Spleen (tissue), 11 donors: ENCODE measurements at regions not wholly inside any gene's neighbourhood (a gene's known extent, or its start where the extent isn't known, plus 50 kb on each side); places are given as distances from the start of the nearest gene placed in this dataset.

Experiments
- DNase-seq: peaks from one replicate; pipeline ENCODE4 v3.0.0-alpha.2; 2020
- H3K27ac ChIP-seq, 8 donors: fragments of 200-600 bp; sonication (generic) in 7 of 8; 1 replicate in 4 of 8; 2 replicates in 4 of 8; pipeline versions ENCODE4 v1.5.0 to v1.8.0; 2016 to 2021; ENCODE audit warnings: inconsistent platforms in 4 of 8, mild to moderate bottlenecking in 4 of 8, moderate library complexity in 1 of 8
- H3K27me3 ChIP-seq, 7 donors: fragments of 200-600 bp; sonication (generic) in 6 of 7; replicated peaks in 1 of 7; 1 replicate in 4 of 7; 2 replicates in 3 of 7; pipeline versions ENCODE4 v1.5.0 to v1.8.0; 2016 to 2021; ENCODE audit warnings: inconsistent platforms in 3 of 7, mild to moderate bottlenecking in 1 of 7
- H3K36me3 ChIP-seq, 6 donors: fragments of 200-600 bp; sonication (generic) in 5 of 6; 1 replicate in 4 of 6; 2 replicates in 2 of 6; pipeline versions ENCODE4 v1.5.0 to v1.8.0; 2016 to 2021; ENCODE audit warnings: inconsistent platforms in 2 of 6
- H3K4me1 ChIP-seq, 6 donors: fragments of 200-600 bp; sonication (generic) in 5 of 6; 1 replicate in 3 of 6; 2 replicates in 3 of 6; pipeline versions ENCODE4 v1.5.0 to v1.8.0; 2016 to 2021; ENCODE audit warnings: inconsistent platforms in 3 of 6
- H3K4me3 ChIP-seq, 8 donors: fragments of 200-600 bp; sonication (generic) in 7 of 8; 1 replicate in 4 of 8; 2 replicates in 4 of 8; pipeline versions ENCODE4 v1.5.0 to v1.8.0; 2016 to 2021; ENCODE audit warnings: inconsistent platforms in 4 of 8, mild to moderate bottlenecking in 4 of 8, moderate library complexity in 2 of 8
- H3K9me3 ChIP-seq, 8 donors: fragments of 200-600 bp; sonication (generic) in 7 of 8; 1 replicate in 4 of 8; 2 replicates in 4 of 8; pipeline versions ENCODE4 v1.5.0 to v1.8.0; 2016 to 2021; ENCODE audit warnings: inconsistent platforms in 4 of 8
- POLR2A ChIP-seq, 3 donors: fragments of 450-650 bp; IDR thresholded peaks; one replicate each; pipeline ENCODE4 v1.5.1; 2017; ENCODE audit warnings: antibody characterized with exemption in 3 of 3, mild to moderate bottlenecking in 1 of 3
- POLR2AphosphoS5 ChIP-seq, 3 donors: sonication (generic); formaldehyde crosslinking; IDR thresholded peaks; one replicate each; pipeline ENCODE4 v1.5.1; 2017; ENCODE audit warnings: antibody characterized with exemption in 3 of 3
- WGBS, 5 donors: extraction: QIAGEN DNeasy Blood & Tissue Kit in 3 of 5; methylation state at CpG; one replicate each; pipeline versions ENCODE4 v1.1.5 to v1.1.7; 2013 to 2018; 5-methylcytosine and 5-hydroxymethylcytosine counted together
- intact Hi-C: fragments of 100-400 bp; cut with DNase I; formaldehyde crosslinking; loops from one replicate; pipeline ENCODE4 v1.15.0; 2023; ENCODE audit warnings: low total_unique reads
- TF ChIP-seq, protein P1 (sequence below), 11 experiments: fragments of 200-600 bp in 7 of 11; fragments of 450-650 bp in 4 of 11; sonication (generic) in 4 of 11; IDR thresholded peaks in 8 of 11; conservative IDR thresholded peaks in 3 of 11; 1 replicate in 7 of 11; 2 replicates in 4 of 11; pipeline versions ENCODE4 v1.4.0 to v1.8.0; 2016 to 2021; ENCODE audit warnings: antibody characterized with exemption in 11 of 11, inconsistent platforms in 4 of 11, mild to moderate bottlenecking in 1 of 11
- donor health status: healthy with polysubstance abuse.
- donor health status: DM: no; HTN: no; CAD: no; lungs with moderate emphysema.
- donor health status: DM: no; HTN: no; CAD: no.
- donor health status: Bipolar disorder and iron deficiency.
- donor health status: healthy.
- donor health status: DM: no; HTN: no; CAD: no.
- donor health status: DM: yes; HTN: yes; CAD: no.

DNA sequence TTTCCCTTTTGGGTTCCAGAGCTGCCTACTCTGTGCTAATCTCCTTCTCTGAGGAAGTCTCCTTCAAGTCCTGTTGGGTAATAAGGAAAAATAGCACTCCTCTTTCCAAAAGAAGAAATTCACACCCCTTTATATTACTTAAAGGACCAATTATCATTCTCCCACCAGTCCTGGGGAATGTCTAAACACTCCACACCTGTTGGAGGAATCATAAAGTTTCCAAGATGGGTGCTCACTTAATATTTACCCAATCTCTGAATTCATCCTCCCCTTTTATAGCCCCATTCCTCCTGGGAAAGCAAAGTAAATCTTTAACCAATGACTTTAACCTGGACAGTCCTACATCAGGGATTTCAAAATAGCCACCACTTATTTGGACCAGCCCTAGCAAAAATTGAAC is 873.1 kb downstream of the KCNT2 start:
- no peak overlapping the region for H3K27ac ChIP-seq
- H3K36me3 ChIP-seq, result no peaks in the 10 kb centered on the region
- no peak for DNase-seq
- intact Hi-C loops, result no loop called here
- no peak for TF ChIP-seq POLR2A (IDR thresholded peaks at IDR 0.05)
- TF ChIP-seq, protein P1, sequence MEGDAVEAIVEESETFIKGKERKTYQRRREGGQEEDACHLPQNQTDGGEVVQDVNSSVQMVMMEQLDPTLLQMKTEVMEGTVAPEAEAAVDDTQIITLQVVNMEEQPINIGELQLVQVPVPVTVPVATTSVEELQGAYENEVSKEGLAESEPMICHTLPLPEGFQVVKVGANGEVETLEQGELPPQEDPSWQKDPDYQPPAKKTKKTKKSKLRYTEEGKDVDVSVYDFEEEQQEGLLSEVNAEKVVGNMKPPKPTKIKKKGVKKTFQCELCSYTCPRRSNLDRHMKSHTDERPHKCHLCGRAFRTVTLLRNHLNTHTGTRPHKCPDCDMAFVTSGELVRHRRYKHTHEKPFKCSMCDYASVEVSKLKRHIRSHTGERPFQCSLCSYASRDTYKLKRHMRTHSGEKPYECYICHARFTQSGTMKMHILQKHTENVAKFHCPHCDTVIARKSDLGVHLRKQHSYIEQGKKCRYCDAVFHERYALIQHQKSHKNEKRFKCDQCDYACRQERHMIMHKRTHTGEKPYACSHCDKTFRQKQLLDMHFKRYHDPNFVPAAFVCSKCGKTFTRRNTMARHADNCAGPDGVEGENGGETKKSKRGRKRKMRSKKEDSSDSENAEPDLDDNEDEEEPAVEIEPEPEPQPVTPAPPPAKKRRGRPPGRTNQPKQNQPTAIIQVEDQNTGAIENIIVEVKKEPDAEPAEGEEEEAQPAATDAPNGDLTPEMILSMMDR (IDR thresholded peaks at IDR 0.05 in 8 of 11, conservative IDR thresholded peaks at IDR 0.05 in 3 of 11), result no peak
- no peak for TF ChIP-seq POLR2AphosphoS5 (IDR thresholded peaks at IDR 0.05)
- H3K9me3 ChIP-seq, result no peaks in the 10 kb centered on the region
- H3K4me3 ChIP-seq, result no peak overlapping the region
- no peaks in the 10 kb centered on the region for H3K4me1 ChIP-seq
- no peaks in the 10 kb centered on the region for H3K27me3 ChIP-seq

DNA sequence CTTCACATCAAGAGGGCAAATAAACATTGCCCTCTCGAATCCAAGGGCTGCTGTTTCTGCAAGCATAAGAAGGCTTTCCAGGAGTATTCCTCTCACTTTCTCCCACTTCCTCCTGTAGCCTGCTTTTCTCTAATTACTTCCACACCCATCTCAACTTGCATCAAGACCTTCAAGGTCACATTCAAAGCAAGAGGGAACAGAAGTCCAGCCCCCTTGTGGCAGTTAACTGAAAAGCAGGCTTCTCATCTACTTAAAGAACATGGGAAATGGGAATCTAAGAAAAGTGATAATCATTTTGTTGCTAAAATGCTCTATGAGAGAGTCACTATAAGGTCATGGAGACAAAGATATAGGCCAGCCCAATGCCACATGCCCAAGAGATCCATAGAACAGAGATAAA is 874.4 kb downstream of the KCNT2 start:
- no peaks in the 10 kb centered on the region for H3K4me1 ChIP-seq
- no peak overlapping the region for H3K4me3 ChIP-seq
- no peak for DNase-seq
- no peaks in the 10 kb centered on the region for H3K36me3 ChIP-seq
- intact Hi-C loops, result no loop called here
- no peaks in the 10 kb centered on the region for H3K9me3 ChIP-seq
- WGBS, 5 donors, result 64 to 75% (median 73%) methylated on average over 1 of the region's 1 CpG
- TF ChIP-seq POLR2A (IDR thresholded peaks at IDR 0.05) (no peak), POLR2AphosphoS5 (IDR thresholded peaks at IDR 0.05) (no peak)
- TF ChIP-seq, protein P1 (IDR thresholded peaks at IDR 0.05 in 8 of 11, conservative IDR thresholded peaks at IDR 0.05 in 3 of 11), result no peak
- no peaks in the 10 kb centered on the region for H3K27me3 ChIP-seq
- no peak overlapping the region for H3K27ac ChIP-seq

DNA sequence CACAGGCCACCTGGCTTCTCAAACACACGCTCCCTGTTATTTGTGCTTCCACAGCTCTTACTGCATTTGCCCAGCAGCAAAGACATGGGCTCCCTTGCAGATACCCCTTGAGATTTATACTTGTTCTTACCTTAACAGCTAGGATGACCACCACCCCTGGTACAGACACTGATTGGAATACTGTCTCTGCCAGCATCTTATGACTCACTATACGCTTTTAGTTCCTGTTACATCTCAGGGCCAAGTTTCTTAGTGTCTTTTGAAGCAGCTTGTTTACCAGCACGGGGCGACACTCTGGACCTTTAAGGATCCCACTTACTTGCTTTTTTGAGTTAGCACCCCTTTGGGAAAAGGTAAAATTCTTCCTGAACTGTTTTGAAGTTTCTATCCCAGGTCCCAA is 874.8 kb downstream of the KCNT2 start:
- intact Hi-C loops, result no loop called here
- H3K36me3 ChIP-seq, result no peaks in the 10 kb centered on the region
- H3K4me1 ChIP-seq, result no peaks in the 10 kb centered on the region
- 66 to 93% (median 75%) methylated on average over 4 of the region's 4 CpGs for WGBS, 5 donors
- no peak for DNase-seq
- H3K9me3 ChIP-seq, result no peaks in the 10 kb centered on the region
- no peak for TF ChIP-seq POLR2AphosphoS5 (IDR thresholded peaks at IDR 0.05)
- no peak for TF ChIP-seq POLR2A (IDR thresholded peaks at IDR 0.05)
- TF ChIP-seq, protein P1 (IDR thresholded peaks at IDR 0.05 in 8 of 11, conservative IDR thresholded peaks at IDR 0.05 in 3 of 11), result no peak
- H3K27ac ChIP-seq, result no peak overlapping the region
- no peaks in the 10 kb centered on the region for H3K27me3 ChIP-seq
- no peak overlapping the region for H3K4me3 ChIP-seq

DNA sequence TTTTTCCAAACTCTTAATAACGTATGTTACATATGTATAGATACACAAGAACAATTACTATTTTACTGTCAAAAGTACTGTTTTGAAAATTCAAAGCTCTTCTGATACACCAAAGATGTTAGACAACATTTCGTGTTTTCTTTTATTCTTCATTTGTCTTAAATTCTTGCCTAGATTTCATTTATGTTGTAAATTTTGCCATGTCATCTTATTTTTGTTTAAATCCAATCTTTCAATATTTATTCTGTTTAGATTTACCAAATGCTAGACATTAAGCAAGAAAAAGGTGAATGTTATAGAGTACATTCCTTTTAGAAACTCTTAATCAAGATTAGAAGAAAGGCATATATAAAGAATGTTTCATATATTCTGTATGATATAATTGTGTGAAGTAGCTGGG is 876.9 kb downstream of the KCNT2 start:
- Histone ChIP-seq H3K9me3 (no peaks in the 10 kb centered on the region), H3K4me1 (no peaks in the 10 kb centered on the region), H3K36me3 (no peaks in the 10 kb centered on the region), H3K27me3 (no peaks in the 10 kb centered on the region), H3K4me3 (no peak overlapping the region), H3K27ac (no peak overlapping the region)
- no peak for DNase-seq
- WGBS, 5 donors, result 68 to 84% (median 77%) methylated on average over 2 of the region's 2 CpGs
- intact Hi-C loops, result no loop called here
- TF ChIP-seq, protein P1 (IDR thresholded peaks at IDR 0.05 in 8 of 11, conservative IDR thresholded peaks at IDR 0.05 in 3 of 11), result no peak
- TF ChIP-seq POLR2AphosphoS5 (IDR thresholded peaks at IDR 0.05) (no peak), POLR2A (IDR thresholded peaks at IDR 0.05) (no peak)
